Prostate gland (tissue), 2 donors: ENCODE measurements at regions not wholly inside any gene's neighbourhood (a gene's known extent, or its start where the extent isn't known, plus 50 kb on each side); places are given as distances from the start of the nearest gene placed in this dataset.
"Not testable (repeated sequence)": the region's sequence is repeated elsewhere in the genome, so short reads cannot be mapped to it uniquely, and the experiment has no call there.

Experiments used
- DNase-seq: peaks from one replicate; pipeline ENCODE4 v3.0.0-alpha.2; 2019; ENCODE audit warnings: low spot score
- H3K27ac ChIP-seq, 2 donors: fragments of 200-600 bp; sonication (generic); 2 replicates each; pipeline ENCODE4 v1.5.1; 2017 to 2019
- H3K27me3 ChIP-seq: fragments of 200-600 bp; sonication (generic); replicated peaks from 2 replicates; pipeline ENCODE4 v1.5.1; 2019; ENCODE audit not compliant: insufficient read depth
- H3K36me3 ChIP-seq, 2 donors: fragments of 200-600 bp; sonication (generic); 1 replicate in 1 of 2; 2 replicates in 1 of 2; pipeline versions ENCODE4 v1.5.1 to v1.8.1; 2017 to 2019
- H3K4me1 ChIP-seq: fragments of 200-600 bp; sonication (generic); replicated peaks from 2 replicates; pipeline ENCODE4 v1.5.1; 2019
- H3K4me3 ChIP-seq, 2 donors: fragments of 200-600 bp; sonication (generic); 2 replicates each; pipeline ENCODE4 v1.5.1; 2017 to 2019
- H3K9me3 ChIP-seq: fragments of 200-600 bp; sonication (generic); 2 replicates; pipeline ENCODE4 v1.5.1; 2017
- WGBS: methylation state at CpG from one replicate; pipeline ENCODE4 v1.1.5; 2018; 5-methylcytosine and 5-hydroxymethylcytosine counted together
- intact Hi-C: fragments of 100-400 bp; cut with DNase I; formaldehyde crosslinking; loops from one replicate; pipeline ENCODE4 v1.14.2; 2022

DNA sequence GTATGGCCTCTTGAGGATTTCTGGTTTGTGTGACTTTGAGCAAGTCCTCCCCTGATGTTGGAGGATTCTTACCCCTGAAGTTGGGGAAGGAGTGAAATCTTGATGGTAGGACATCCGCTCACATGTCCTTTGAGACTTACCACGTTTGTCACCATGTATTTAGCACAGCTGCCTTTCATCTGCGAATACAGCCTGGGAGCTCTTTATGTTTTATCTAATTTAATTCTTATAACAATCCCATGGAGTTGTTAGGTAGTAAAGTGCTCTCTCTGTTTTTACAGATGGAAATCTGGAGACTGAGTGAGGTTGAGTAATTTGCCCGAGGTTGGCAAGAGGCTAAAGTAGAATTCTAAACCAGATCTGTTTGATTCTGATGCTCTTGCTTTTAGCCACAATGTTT, 154.9 kb upstream of the PLGLB2 start:
- DNase-seq, H3K4me1 ChIP-seq, H3K27me3 ChIP-seq, intact Hi-C loops, H3K4me3 ChIP-seq, H3K9me3 ChIP-seq, H3K36me3 ChIP-seq, H3K27ac ChIP-seq: not testable (repeated sequence)
- 97% methylated on average over 4 of the region's 4 CpGs for WGBS

DNA sequence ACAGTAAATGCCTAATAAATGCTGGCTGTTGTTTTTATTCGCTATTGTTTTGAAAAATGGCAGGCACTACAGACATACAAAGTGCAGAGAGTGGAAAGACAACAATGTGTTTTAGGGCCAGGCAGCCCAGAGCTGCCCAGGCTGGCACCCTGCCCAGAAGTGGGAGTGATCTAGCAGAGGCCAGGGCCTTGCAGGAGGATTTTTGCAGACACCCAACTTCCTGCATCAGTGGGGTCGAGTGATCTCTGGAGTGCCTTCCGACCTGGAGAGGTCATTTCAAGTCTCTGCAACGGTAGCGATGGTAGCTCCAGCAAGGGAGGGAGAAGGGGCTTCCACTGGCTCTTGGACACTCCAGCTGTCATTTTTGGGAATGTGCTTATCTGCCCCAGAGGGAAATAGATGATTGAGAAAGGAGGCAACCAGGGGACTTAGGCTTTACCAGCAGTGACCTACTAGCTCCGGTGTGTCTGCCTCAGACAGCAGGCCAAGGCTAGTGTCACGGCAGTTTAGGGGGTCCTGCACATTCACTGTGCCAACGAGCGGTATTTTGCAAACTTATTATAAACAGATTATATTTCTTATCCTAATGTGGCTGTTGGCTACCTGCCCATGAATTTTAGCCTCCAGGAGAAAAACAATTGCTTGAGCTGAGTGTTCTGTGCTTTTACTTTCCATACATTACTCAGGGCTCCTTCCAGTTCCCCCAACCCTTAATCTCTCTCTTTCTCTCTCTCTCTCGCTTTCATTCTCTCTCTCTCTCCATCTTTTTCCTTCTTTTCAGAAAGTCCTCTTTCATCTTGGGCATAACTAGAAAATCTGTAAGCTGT, 153.9 kb upstream of the PLGLB2 start:
- 16% methylated on average over 3 of the region's 10 CpGs for WGBS
- DNase-seq = peak; percentile 61
- H3K4me1 ChIP-seq, H3K36me3 ChIP-seq, intact Hi-C loops, H3K27ac ChIP-seq, H3K27me3 ChIP-seq, H3K9me3 ChIP-seq, H3K4me3 ChIP-seq: not testable (repeated sequence)

- H3K4me3 ChIP-seq, intact Hi-C loops, H3K27me3 ChIP-seq, H3K9me3 ChIP-seq, H3K4me1 ChIP-seq, H3K27ac ChIP-seq, H3K36me3 ChIP-seq, DNase-seq: not testable (repeated sequence)
- WGBS = 61% methylated on average over 5 of the region's 7 CpGs
Measured at GRCh38 chr2:87594611-87594992, 153.3 kb upstream of the PLGLB2 start.

- WGBS = 25% methylated on average over 6 of the region's 6 CpGs
- intact Hi-C loops, H3K36me3 ChIP-seq, DNase-seq, H3K9me3 ChIP-seq, H3K27ac ChIP-seq, H3K4me1 ChIP-seq, H3K27me3 ChIP-seq, H3K4me3 ChIP-seq: not testable (repeated sequence)
Measured at GRCh38 chr2:87595017-87595416, 152.9 kb upstream of the PLGLB2 start.

DNA sequence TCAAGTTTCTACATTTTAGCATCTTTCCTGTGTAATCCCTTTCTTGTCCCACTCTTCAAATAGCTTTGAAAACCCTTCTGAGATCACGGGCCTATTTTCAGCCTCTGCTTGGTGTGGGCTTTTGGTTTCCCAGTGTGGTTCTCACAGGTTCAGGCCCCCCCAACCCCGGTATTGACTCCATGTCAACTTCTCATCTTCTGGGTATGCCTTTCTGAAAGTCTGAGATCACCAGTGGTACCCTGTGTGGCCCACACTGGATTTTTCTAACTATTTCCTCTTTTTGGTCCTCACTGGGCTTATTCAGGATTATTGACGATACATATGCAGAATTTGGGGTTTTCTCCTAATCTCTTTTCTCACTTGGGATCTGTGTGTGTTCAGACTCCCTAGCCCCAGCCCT, 146.9 kb upstream of the PLGLB2 start:
- H3K27me3 ChIP-seq, H3K27ac ChIP-seq, H3K4me3 ChIP-seq, H3K36me3 ChIP-seq, H3K4me1 ChIP-seq, intact Hi-C loops, H3K9me3 ChIP-seq, DNase-seq: not testable (repeated sequence)
- no CpG with 5 or more reads among the region's 3 CpGs for WGBS

- DNase-seq, H3K36me3 ChIP-seq, H3K4me3 ChIP-seq, intact Hi-C loops, H3K27ac ChIP-seq, H3K27me3 ChIP-seq, H3K4me1 ChIP-seq, H3K9me3 ChIP-seq: not testable (repeated sequence)
- no CpG with 5 or more reads among the region's 7 CpGs for WGBS
Measured at GRCh38 chr2:87602118-87602517, 145.8 kb upstream of the PLGLB2 start.

DNA sequence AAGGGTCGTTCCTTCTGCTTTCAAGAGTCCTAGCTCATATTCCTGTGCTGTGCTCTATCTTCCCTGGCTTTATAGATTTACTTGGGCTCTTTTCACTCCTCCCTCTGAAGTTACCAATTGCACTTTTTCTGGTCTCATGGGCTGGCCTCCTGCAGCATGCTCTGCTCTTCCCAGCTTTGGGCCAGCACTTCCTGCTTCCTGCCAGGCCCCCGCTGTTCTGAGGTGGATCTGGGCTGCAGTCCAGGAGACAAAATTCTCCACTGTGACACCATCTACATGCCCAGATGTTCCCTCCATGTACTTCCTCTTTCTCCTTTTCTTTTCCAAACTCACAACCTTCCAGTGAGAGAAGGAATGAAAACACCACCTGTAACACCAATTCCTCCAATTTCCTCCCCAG, 145.2 kb upstream of the PLGLB2 start:
- H3K27ac ChIP-seq, H3K36me3 ChIP-seq, H3K27me3 ChIP-seq, intact Hi-C loops, H3K9me3 ChIP-seq, H3K4me1 ChIP-seq, H3K4me3 ChIP-seq, DNase-seq: not testable (repeated sequence)
- WGBS = no CpG with 5 or more reads among the region's 2 CpGs

DNA sequence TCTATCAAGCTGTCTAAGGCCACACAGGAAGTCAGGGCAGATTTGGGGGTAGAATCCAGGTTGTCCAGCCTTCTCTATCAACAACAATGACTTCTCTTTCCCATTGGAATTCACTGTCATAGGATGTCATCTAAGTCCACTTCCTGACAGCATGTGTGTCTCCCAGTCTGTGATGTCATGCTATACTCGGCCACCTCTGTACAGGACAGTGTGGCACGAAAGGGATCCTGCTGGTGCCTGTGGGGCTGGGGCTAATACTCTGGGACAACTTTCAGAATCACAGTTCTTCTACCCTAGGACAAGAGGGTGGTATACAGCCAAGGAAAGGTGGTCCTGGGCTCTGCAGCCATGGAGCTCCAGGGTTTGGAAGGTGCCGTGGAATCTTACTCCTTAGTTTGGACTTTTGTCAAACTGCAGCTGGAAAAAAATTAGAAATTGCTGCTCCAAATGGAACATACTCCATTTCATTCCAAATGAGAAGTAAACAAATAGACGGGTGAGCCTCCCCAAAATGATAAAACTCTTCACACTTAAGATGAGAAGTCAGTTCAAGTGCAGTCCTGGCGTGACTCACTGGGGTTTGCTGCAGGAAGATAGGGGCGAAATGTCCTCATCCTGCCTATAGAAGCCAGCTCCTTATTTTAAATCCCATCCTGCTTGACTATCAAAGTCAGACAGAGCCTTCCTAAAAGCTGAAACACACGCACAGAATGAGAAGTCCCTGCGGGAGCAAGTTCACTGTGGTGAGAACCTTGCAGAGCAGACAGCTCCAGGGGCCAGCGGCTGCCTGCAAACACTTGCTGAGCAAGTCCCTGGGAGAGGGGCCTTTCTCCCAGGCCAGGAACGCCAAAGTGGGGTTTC, 144.2 kb upstream of the PLGLB2 start:
- H3K27me3 ChIP-seq, H3K27ac ChIP-seq, H3K4me3 ChIP-seq, H3K36me3 ChIP-seq, H3K9me3 ChIP-seq, intact Hi-C loops, DNase-seq, H3K4me1 ChIP-seq: not testable (repeated sequence)
- WGBS = 0% methylated on average over 2 of the region's 10 CpGs

GRCh38 chr2:87604279-87604818, 143.5 kb upstream of the PLGLB2 start:
- H3K4me1 ChIP-seq, intact Hi-C loops, H3K9me3 ChIP-seq, H3K4me3 ChIP-seq, H3K36me3 ChIP-seq, H3K27ac ChIP-seq, H3K27me3 ChIP-seq: not testable (repeated sequence)
- DNase-seq = peak; percentile 48
- WGBS = no CpG with 5 or more reads among the region's 6 CpGs

DNA sequence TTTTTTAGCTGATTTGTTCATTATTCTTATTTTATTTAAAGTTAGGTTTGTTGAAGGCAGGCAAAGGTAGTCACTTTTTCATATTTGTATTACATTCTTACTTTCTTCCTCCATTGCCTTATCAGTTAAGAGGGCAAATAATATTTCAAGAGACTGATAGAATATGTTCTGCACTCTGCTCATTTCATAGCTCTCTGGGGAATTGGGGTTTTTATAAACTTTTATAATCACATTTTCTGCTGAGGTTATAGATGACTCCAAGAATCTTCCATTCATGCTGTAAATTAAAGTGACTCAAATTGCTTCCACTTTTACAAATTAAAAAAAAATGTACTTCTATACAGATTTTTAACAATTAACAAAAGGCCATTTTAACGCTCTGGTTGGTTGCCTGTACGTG, 142.9 kb upstream of the PLGLB2 start:
- H3K36me3 ChIP-seq, H3K4me3 ChIP-seq, H3K27ac ChIP-seq, H3K27me3 ChIP-seq, intact Hi-C loops, H3K4me1 ChIP-seq, H3K9me3 ChIP-seq, DNase-seq: not testable (repeated sequence)
- WGBS = no CpG with 5 or more reads among the region's 2 CpGs

DNA sequence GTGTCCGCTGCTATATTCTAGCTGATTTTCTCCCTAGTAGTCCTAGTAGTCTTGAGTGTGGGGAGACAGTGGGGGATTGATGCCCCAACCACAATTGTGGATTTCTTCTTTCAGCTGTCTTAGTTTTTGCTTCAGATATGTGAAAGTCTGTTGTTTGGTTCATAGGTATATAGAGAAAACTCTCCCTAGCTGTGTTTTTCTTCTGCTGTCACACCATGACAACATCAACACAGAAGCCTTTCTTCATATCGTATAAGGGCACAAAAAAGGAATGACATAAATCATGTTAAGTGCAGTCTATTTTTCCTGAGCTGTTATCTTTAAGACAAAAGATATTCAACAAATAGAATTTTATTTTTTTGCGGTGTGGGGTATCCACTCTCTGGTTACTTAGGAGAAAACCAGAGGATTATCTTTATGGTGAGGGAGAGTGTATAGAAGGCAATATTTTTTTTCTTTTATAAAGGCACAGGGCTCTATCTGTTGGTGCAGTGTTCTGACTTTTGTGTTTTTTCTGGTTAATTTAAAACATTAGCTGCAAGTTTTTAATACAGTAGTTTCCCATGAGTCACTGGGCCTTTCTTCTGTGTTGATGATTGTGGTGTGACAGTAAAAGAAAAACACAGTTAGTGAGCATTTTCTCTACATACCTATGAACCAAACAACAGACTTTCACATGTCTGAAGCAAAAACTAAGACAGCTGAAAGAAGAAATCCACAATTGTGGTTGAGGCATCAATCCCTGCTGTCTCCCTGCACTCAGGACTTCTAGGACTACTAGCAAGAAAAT, 139.3 kb upstream of the PLGLB2 start:
- intact Hi-C loops, H3K4me1 ChIP-seq, H3K27ac ChIP-seq, DNase-seq, H3K9me3 ChIP-seq, H3K27me3 ChIP-seq, H3K36me3 ChIP-seq, H3K4me3 ChIP-seq: not testable (repeated sequence)
- WGBS = 54% methylated on average over 1 of the region's 3 CpGs

- not testable (repeated sequence) for H3K4me1 ChIP-seq
Measured at GRCh38 chr2:87610974-87611373, 136.9 kb upstream of the PLGLB2 start.

More at GRCh38 chr2:87610974-87611373, 136.9 kb upstream of the PLGLB2 start:
- H3K9me3 ChIP-seq, H3K36me3 ChIP-seq, intact Hi-C loops, H3K27ac ChIP-seq, H3K27me3 ChIP-seq, H3K4me3 ChIP-seq, DNase-seq: not testable (repeated sequence)
- 100% methylated on average over 1 of the region's 1 CpG for WGBS
